ENCODE measurements at regions not wholly inside any gene's neighbourhood (a gene's known extent, or its start where the extent isn't known, plus 50 kb on each side); places are given as distances from the start of the nearest gene placed in this dataset.

DNA sequence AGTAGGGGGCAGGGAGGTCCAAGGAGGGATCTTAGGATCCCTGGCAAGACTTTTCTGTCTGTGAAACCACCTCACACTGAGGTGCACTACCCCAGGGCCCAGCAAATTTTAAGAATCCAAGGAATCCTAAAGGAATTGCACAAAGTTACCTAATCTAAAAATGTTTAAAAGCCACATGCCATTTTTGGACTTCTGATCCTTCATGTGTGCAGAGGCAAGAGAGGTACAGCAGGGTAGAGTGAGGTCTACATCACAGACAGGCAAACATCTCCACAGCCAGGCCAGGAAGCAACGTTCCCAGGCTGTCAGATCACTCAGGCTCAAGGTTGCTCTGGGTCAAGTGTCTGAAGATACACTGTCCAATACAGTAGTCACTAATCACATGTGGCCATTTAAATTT is 324.6 kb upstream of the DUSP10 start:
- DNase-seq: no peak
- H3K36me3 ChIP-seq (ENCODE audit: control insufficient read depth in 4 of 4, insufficient read depth in 4 of 4, low read length in 4 of 4): no peaks in the 10 kb centered on the region
- no peak overlapping the region for H3K9ac ChIP-seq (ENCODE audit: insufficient read depth in 1 of 2, low read length in 2 of 2)
- H3K4me3 ChIP-seq: no peak overlapping the region
- no peak overlapping the region for H3K27ac ChIP-seq (ENCODE audit: low read depth in 1 of 2, low read length in 1 of 2)
- peaks cover 0 to 4% (median 2%) of the 10 kb centered on the region in 5 donors for H3K4me1 ChIP-seq (ENCODE audit: control insufficient read depth in 5 of 5, insufficient read depth in 5 of 5, low read length in 5 of 5)
- no peak for ATAC-seq (ENCODE audit: insufficient read depth, low FRiP score)
- TF ChIP-seq, protein P1, sequence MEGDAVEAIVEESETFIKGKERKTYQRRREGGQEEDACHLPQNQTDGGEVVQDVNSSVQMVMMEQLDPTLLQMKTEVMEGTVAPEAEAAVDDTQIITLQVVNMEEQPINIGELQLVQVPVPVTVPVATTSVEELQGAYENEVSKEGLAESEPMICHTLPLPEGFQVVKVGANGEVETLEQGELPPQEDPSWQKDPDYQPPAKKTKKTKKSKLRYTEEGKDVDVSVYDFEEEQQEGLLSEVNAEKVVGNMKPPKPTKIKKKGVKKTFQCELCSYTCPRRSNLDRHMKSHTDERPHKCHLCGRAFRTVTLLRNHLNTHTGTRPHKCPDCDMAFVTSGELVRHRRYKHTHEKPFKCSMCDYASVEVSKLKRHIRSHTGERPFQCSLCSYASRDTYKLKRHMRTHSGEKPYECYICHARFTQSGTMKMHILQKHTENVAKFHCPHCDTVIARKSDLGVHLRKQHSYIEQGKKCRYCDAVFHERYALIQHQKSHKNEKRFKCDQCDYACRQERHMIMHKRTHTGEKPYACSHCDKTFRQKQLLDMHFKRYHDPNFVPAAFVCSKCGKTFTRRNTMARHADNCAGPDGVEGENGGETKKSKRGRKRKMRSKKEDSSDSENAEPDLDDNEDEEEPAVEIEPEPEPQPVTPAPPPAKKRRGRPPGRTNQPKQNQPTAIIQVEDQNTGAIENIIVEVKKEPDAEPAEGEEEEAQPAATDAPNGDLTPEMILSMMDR (IDR thresholded peaks at IDR 0.05; ENCODE audit: control extremely low read depth, extremely low read depth): no peak
- no peaks in the 10 kb centered on the region for H3K27me3 ChIP-seq (ENCODE audit: control insufficient read depth in 3 of 3, insufficient read depth in 3 of 3, low read length in 2 of 3)
- H3K9me3 ChIP-seq (ENCODE audit: control insufficient read depth in 4 of 4, insufficient read depth in 3 of 4, low read length in 3 of 4): peaks cover 0 to 7% (median 0%) of the 10 kb centered on the region in 4 donors
- 49 to 82% methylated on average over 1 of the region's 1 CpG for WGBS, 2 donors

DNA sequence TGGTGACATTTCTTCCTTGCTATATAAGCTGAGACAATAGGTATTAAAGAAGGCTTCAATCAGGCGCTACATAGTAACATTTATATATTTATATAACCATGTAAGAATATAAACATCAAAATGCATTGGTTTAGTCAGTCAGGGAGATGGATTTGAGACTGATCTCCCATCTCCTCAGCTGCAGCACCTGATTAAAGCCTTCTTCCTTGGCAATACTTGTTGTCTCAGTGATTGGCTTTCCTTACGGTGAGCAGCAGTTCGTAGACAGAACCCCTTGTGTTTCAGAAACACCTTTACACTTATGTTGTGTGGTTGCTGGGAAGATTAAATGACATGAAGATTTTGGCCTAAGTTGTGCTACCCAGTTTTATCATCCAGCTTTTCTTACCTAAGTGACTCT is 323.3 kb upstream of the DUSP10 start:
- Histone ChIP-seq H3K27me3 (ENCODE audit: control insufficient read depth in 3 of 3, insufficient read depth in 3 of 3, low read length in 2 of 3) (no peaks in the 10 kb centered on the region), H3K27ac (ENCODE audit: low read depth in 1 of 2, low read length in 1 of 2) (no peak overlapping the region), H3K36me3 (ENCODE audit: control insufficient read depth in 4 of 4, insufficient read depth in 4 of 4, low read length in 4 of 4) (no peaks in the 10 kb centered on the region), H3K9ac (ENCODE audit: insufficient read depth in 1 of 2, low read length in 2 of 2) (no peak overlapping the region), H3K4me1 (ENCODE audit: control insufficient read depth in 5 of 5, insufficient read depth in 5 of 5, low read length in 5 of 5) (no peaks in the 10 kb centered on the region), H3K9me3 (ENCODE audit: control insufficient read depth in 4 of 4, insufficient read depth in 3 of 4, low read length in 3 of 4) (peaks cover 0 to 7% (median 0%) of the 10 kb centered on the region in 4 donors), H3K4me3 (no peak overlapping the region)
- 93 to 98% methylated on average over 3 of the region's 3 CpGs for WGBS, 2 donors
- TF ChIP-seq, protein P1 (IDR thresholded peaks at IDR 0.05; ENCODE audit: control extremely low read depth, extremely low read depth): no peak
- ATAC-seq (ENCODE audit: insufficient read depth, low FRiP score) (no peak), DNase-seq (no peak)

DNA sequence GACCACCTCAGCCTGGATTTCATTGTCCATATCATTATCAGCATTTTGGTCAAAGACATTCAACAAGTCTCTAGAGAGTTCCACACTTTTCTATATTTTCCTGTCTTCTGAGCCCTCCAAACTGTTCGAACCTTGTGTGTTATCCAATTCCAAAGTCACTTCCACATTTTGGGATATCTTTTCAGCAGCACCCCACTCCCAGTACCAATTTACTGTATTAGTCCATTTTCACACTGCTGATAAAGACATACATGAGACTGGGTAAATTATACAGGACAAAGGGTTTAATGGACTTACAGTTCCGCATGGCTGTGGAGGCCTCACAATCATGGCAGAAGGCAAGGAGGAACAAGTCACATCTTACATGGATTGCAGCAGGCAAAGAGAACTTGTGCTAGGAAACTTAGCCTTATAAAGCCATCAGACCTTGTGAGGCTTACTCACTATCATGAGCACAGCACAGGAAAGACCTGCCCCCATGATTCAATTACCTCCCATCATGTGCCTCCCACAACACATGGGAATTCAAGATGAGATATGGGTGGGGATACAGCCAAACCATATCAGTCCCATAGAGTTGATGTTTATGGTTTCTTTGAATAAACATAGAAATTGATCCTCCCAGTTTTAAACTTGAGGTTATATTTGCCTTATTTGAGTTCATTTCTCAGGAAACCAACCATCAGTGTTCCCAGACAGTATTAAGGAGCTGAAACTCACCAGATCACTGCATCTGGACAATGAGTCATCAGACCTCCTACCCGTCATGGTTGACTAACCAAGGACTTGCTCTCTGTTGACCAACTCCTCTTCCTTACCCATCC is 322.7 kb upstream of the DUSP10 start:
- peaks cover 0 to 7% (median 0%) of the 10 kb centered on the region in 4 donors for H3K9me3 ChIP-seq (ENCODE audit: control insufficient read depth in 4 of 4, insufficient read depth in 3 of 4, low read length in 3 of 4)

More for the DNA sequence above, 322.7 kb upstream of the DUSP10 start:
- WGBS, 2 donors: 89 to 90% methylated on average over 3 of the region's 3 CpGs
- Histone ChIP-seq H3K4me1 (ENCODE audit: control insufficient read depth in 5 of 5, insufficient read depth in 5 of 5, low read length in 5 of 5) (no peaks in the 10 kb centered on the region), H3K36me3 (ENCODE audit: control insufficient read depth in 4 of 4, insufficient read depth in 4 of 4, low read length in 4 of 4) (no peaks in the 10 kb centered on the region), H3K4me3 (no peak overlapping the region), H3K9ac (ENCODE audit: insufficient read depth in 1 of 2, low read length in 2 of 2) (no peak overlapping the region), H3K27ac (ENCODE audit: low read depth in 1 of 2, low read length in 1 of 2) (no peak overlapping the region), H3K27me3 (ENCODE audit: control insufficient read depth in 3 of 3, insufficient read depth in 3 of 3, low read length in 2 of 3) (no peaks in the 10 kb centered on the region)
- ATAC-seq (ENCODE audit: insufficient read depth, low FRiP score) (no peak), DNase-seq (no peak)
- TF ChIP-seq, protein P1 (IDR thresholded peaks at IDR 0.05; ENCODE audit: control extremely low read depth, extremely low read depth): no peak

Data from lung (tissue), 11 donors.